AG09309 (cell line): ENCODE measurements at regions not wholly inside any gene's neighbourhood (a gene's known extent, or its start where the extent isn't known, plus 50 kb on each side); places are given as distances from the start of the nearest gene placed in this dataset.

Experiments
- DNase-seq: peaks from one replicate; pipeline ENCODE4 v3.0.0-alpha.2; 2010; ENCODE audit warnings: low read depth
- H3K4me3 ChIP-seq: 2 replicates; pipeline ENCODE4 v1.5.1; 2011; ENCODE audit warnings: mild to moderate bottlenecking, low read depth, low read length, moderate library complexity; ENCODE audit not compliant: control insufficient read depth
- CTCF ChIP-seq: IDR thresholded peaks from 2 replicates; pipeline ENCODE4 v1.5.1; 2011; ENCODE audit warnings: mild to moderate bottlenecking, low read depth, low read length, inconsistent platforms; ENCODE audit not compliant: insufficient read depth, control insufficient read depth; ENCODE audit errors: missing control alignments

- DNase-seq, result no peak
- H3K4me3 ChIP-seq, result no peak overlapping the region
- no peak for TF ChIP-seq CTCF
These were observed 176.4 kb downstream of the SOX4 start for GRCh38 chr6:21769968-21770367.

GRCh38 chr6:21771626-21772320 is 178.2 kb downstream of the SOX4 start:
- no peak for TF ChIP-seq CTCF
- H3K4me3 ChIP-seq, result no peak overlapping the region
- DNase-seq, result no peak

GRCh38 chr6:21772477-21772876 is 178.9 kb downstream of the SOX4 start:
- no peak overlapping the region for H3K4me3 ChIP-seq
- DNase-seq, result no peak
- no peak for TF ChIP-seq CTCF

- no peak for DNase-seq
- no peak for TF ChIP-seq CTCF
- H3K4me3 ChIP-seq, result no peak overlapping the region
These were observed 179.5 kb downstream of the SOX4 start for GRCh38 chr6:21772884-21773575.

- no peak overlapping the region for H3K4me3 ChIP-seq
- no peak for DNase-seq
- TF ChIP-seq CTCF, result no peak
These were observed 180.0 kb downstream of the SOX4 start for GRCh38 chr6:21773576-21773968.

DNA sequence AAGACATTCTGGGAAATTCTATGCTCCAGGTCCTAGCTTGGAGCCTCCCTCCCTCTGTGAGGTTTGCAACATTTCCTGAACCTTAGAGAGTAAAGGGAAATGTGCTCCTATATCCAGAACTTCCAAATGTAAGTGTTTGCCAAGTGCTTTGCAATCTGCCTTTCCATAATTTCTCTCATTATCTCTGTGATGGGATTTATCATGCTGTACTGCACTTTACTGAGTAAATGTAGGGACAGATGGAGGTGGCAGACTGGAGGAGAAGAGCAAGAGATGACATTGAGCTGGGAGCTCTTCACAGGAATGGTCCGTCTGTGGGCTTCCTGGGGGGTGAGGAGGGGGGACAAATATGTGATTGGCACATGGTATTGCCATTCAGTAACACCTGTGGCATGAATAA is 184.3 kb downstream of the SOX4 start:
- no peak for DNase-seq
- TF ChIP-seq CTCF, result no peak
- no peak overlapping the region for H3K4me3 ChIP-seq
